HepG2 (cell line): ENCODE measurements at regions not wholly inside any gene's neighbourhood (a gene's known extent, or its start where the extent isn't known, plus 50 kb on each side); places are given as distances from the start of the nearest gene placed in this dataset.

ENCODE experiments used
- ARNTL ChIP-seq: sonication (generic); formaldehyde crosslinking; IDR thresholded peaks from 2 replicates; pipeline ENCODE4 v1.4.0; 2020; ENCODE audit warnings: mild to moderate bottlenecking, missing genetic modification reagents
- CCDC6 ChIP-seq: sonication (generic); formaldehyde crosslinking; IDR thresholded peaks from 2 replicates; pipeline ENCODE4 v1.8.1; 2022; ENCODE audit warnings: mild to moderate bottlenecking, missing genetic modification reagents, moderate library complexity
- CREBL2 ChIP-seq: sonication (generic); formaldehyde crosslinking; IDR thresholded peaks from 2 replicates; pipeline ENCODE4 v1.8.1; 2023; ENCODE audit warnings: missing genetic modification reagents, mild to moderate bottlenecking, borderline replicate concordance
- DPF2 ChIP-seq: sonication (generic); formaldehyde crosslinking; IDR thresholded peaks from 2 replicates; pipeline ENCODE4 v1.4.0; 2020; ENCODE audit warnings: mild to moderate bottlenecking, low read depth, missing genetic modification reagents, borderline replicate concordance
- HDAC2 ChIP-seq: sonication (generic); formaldehyde crosslinking; IDR thresholded peaks from 2 replicates; pipeline ENCODE4 v1.4.0; 2020; ENCODE audit warnings: missing genetic modification reagents
- KAT8 ChIP-seq: IDR thresholded peaks from 2 replicates; pipeline ENCODE4 v1.6.1; 2016; ENCODE audit warnings: missing genetic modification reagents, missing compliant biosample characterization
- KLF11 ChIP-seq: IDR thresholded peaks from 2 replicates; pipeline ENCODE4 v1.6.1; 2016; ENCODE audit warnings: missing compliant biosample characterization
- MTERF4 ChIP-seq: sonication (generic); formaldehyde crosslinking; IDR thresholded peaks from 2 replicates; pipeline ENCODE4 v1.8.0; 2023; ENCODE audit warnings: mild to moderate bottlenecking, missing genetic modification reagents
- PRDM10 ChIP-seq: sonication (generic); formaldehyde crosslinking; IDR thresholded peaks from 2 replicates; pipeline ENCODE4 v1.4.0; 2020; ENCODE audit warnings: low read depth, missing genetic modification reagents
- TBX2 ChIP-seq: sonication (generic); formaldehyde crosslinking; IDR thresholded peaks from 2 replicates; pipeline ENCODE4 v1.5.0; 2020; ENCODE audit warnings: missing genetic modification reagents, mild to moderate bottlenecking, borderline replicate concordance
- TP53 ChIP-seq: sonication (generic); formaldehyde crosslinking; conservative IDR thresholded peaks from 2 replicates; pipeline ENCODE4 v1.4.0; 2020; ENCODE audit warnings: missing genetic modification reagents
- ZBTB38 ChIP-seq: sonication (generic); formaldehyde crosslinking; IDR thresholded peaks from 2 replicates; pipeline ENCODE4 v1.5.1; 2020; ENCODE audit warnings: mild to moderate bottlenecking, missing genetic modification reagents
- ZBTB44 ChIP-seq: sonication (generic); formaldehyde crosslinking; IDR thresholded peaks from 2 replicates; pipeline ENCODE4 v1.4.0; 2020; ENCODE audit warnings: missing genetic modification reagents
- ZKSCAN1 ChIP-seq: fragments of 150-350 bp; IDR thresholded peaks from 2 replicates; pipeline ENCODE4 v1.6.1; 2014; ENCODE audit warnings: low read length
- ZNF331 ChIP-seq: sonication (generic); formaldehyde crosslinking; IDR thresholded peaks from 2 replicates; pipeline ENCODE4 v1.4.0; 2020; ENCODE audit warnings: missing genetic modification reagents
- ZNF550 ChIP-seq: sonication (generic); formaldehyde crosslinking; IDR thresholded peaks from 2 replicates; pipeline ENCODE4 v1.4.0; 2020; ENCODE audit warnings: mild to moderate bottlenecking, missing genetic modification reagents, borderline replicate concordance
- ZNF7 ChIP-seq: IDR thresholded peaks from 2 replicates; pipeline ENCODE4 v1.6.1; 2016; ENCODE audit warnings: missing biosample characterization, missing genetic modification reagents
- ZSCAN9 ChIP-seq: IDR thresholded peaks from 2 replicates; pipeline ENCODE4 v1.6.1; 2016; ENCODE audit warnings: borderline replicate concordance
- TF ChIP-seq, protein P1 (sequence below): sonication (generic); formaldehyde crosslinking; IDR thresholded peaks from 2 replicates; pipeline ENCODE4 v1.4.0; 2020; ENCODE audit warnings: missing genetic modification reagents; ENCODE audit errors: not compliant biosample characterization
- TF ChIP-seq, protein P2 (sequence below): conservative IDR thresholded peaks from 2 replicates; pipeline ENCODE4 v1.6.1; 2018; ENCODE audit warnings: missing genetic modification reagents

DNA sequence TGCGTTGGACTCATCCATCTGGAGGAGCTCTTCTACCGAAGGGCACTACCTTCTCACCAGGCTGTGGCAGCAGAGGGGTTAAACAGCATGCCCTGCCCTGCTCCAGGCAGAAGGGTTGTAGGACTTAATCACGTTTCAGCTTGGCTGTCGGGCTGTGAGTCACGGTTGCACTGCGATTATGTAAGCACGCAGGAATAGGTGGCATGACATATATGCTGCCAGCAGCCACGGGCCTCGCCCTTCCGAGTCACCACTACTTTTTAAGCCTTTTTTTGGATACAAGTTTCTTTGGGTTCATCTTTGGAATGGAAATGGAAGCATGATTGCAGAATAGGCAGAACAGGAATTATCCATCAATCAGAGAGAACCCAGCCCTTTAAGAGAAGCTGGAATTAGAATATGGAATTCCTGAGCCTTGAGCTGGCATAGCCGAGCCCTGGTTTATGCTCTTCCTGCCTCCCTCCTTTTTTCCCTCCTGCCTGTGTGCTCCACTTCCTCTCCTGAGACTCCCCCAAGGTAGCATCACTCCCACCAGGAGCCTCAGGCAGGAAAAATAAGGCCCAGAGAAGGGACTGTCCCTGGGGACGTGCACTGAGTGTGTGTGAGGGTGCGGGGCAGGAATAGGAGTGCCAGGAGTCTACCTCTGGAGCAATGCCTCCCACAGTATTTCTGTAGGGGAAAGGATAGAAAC lies 86.8 kb downstream of the SEMA4F start (continued):
- TF ChIP-seq ZNF331 (0 out of 2 replicates have a peak, but pooled peaks have one; percentile 20), CCDC6 (CRISPR knock-in tag) (no peak), DPF2 (peak; percentile 58; the same call in 1 of the 2 replicates), MTERF4 (CRISPR knock-in tag) (no peak), ZNF550 (CRISPR knock-in tag) (no peak), KLF11 (CRISPR knock-in tag) (no peak), HDAC2 (peak; percentile 84), ZBTB38 (CRISPR knock-in tag) (peak; percentile 46; the same call in 1 of the 2 replicates), PRDM10 (CRISPR knock-in tag) (peak; percentile 48; the same call in 1 of the 2 replicates), ZNF7 (CRISPR knock-in tag) (no peak), ZBTB44 (no peak), ARNTL (CRISPR knock-in tag) (peak; percentile 61; the same call in 1 of the 2 replicates), ZKSCAN1 (no peak), TP53 (CRISPR knock-in tag) (no peak), KAT8 (peak; percentile 65; the same call in 1 of the 2 replicates), TBX2 (CRISPR knock-in tag) (peak; percentile 48; the same call in 1 of the 2 replicates), CREBL2 (CRISPR knock-in tag) (no peak), ZSCAN9 (peak; percentile 58; the same call in 1 of the 2 replicates)
- TF ChIP-seq, protein P1, sequence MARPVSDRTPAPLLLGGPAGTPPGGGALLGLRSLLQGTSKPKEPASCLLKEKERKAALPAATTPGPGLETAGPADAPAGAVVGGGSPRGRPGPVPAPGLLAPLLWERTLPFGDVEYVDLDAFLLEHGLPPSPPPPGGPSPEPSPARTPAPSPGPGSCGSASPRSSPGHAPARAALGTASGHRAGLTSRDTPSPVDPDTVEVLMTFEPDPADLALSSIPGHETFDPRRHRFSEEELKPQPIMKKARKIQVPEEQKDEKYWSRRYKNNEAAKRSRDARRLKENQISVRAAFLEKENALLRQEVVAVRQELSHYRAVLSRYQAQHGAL (CRISPR knock-in tag): peak; percentile 31
- TF ChIP-seq, protein P2, sequence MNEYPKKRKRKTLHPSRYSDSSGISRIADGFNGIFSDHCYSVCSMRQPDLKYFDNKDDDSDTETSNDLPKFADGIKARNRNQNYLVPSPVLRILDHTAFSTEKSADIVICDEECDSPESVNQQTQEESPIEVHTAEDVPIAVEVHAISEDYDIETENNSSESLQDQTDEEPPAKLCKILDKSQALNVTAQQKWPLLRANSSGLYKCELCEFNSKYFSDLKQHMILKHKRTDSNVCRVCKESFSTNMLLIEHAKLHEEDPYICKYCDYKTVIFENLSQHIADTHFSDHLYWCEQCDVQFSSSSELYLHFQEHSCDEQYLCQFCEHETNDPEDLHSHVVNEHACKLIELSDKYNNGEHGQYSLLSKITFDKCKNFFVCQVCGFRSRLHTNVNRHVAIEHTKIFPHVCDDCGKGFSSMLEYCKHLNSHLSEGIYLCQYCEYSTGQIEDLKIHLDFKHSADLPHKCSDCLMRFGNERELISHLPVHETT (CRISPR knock-in tag): 0 out of 2 replicates have a peak, but pooled peaks have one; percentile 27
